K562 (cell line): ENCODE measurements at regions not wholly inside any gene's neighbourhood (a gene's known extent, or its start where the extent isn't known, plus 50 kb on each side); places are given as distances from the start of the nearest gene placed in this dataset.

Experiments used
- ATAC-seq: fragments of 200-7000 bp; cut with Tn5 transposase; 3 replicates; pipeline ENCODE4 v1.9.1; 2020; ENCODE audit warnings: moderate library complexity
- BruUV-seq: library from RNA; stranded (reverse); fragments of 400-500 nt; replicated peaks from 2 replicates; lab custom pipeline; 2021; lab: Mats Ljungman, UMichigan
- CTCF ChIA-PET: fragments of 300-600 bp; formaldehyde crosslinking; extraction: SDS; loops from one replicate; lab custom pipeline; 2021; ENCODE audit warnings: low intra/inter-chr PET ratio; lab: Yijun Ruan, JAX
- POLR2A ChIA-PET: fragments of 300-600, 350-650 bp; sonication (Branson Sonifier 250); formaldehyde crosslinking; extraction: SDS; loops from one replicate; lab custom pipeline; 2021; ENCODE audit warnings: antibody characterized with exemption, inconsistent platforms; lab: Yijun Ruan, JAX
- DNase-seq, 4 experiments: peaks; one replicate each; pipeline versions ENCODE4 v3.0.0 to v3.0.0-alpha.2; 2011 to 2018; ENCODE audit warnings: low spot score in 3 of 4, mixed read lengths in 3 of 4; ENCODE audit errors: extremely low read depth in 1 of 4
- FAIRE-seq: peaks from 2 replicates; lab custom pipeline; 2011; peaks lifted over from hg19 to GRCh38; lab: Jason Lieb, UNC
- H2AFZ ChIP-seq: 2 replicates; pipeline ENCODE4 v1.6.0; 2011; ENCODE audit warnings: low read depth, low read length, control low read depth, inconsistent platforms
- H3K27ac ChIP-seq: fragments of 200-600 bp; 3 replicates; pipeline ENCODE4 v1.8.0; 2011; ENCODE audit warnings: low read depth, mild to moderate bottlenecking, control low read depth, inconsistent platforms, low read length, moderate library complexity, mixed read lengths; ENCODE audit errors: extremely low read depth
- H3K27me3 ChIP-seq, 2 experiments: fragments of 300-600 bp in 1 of 2; 2 replicates in 1 of 2; 3 replicates in 1 of 2; pipeline versions ENCODE4 v1.6.0 to v1.8.0; 2011; ENCODE audit warnings: inconsistent platforms in 2 of 2, low read length in 2 of 2, mild to moderate bottlenecking in 1 of 2, mixed read lengths in 1 of 2, moderate library complexity in 1 of 2; ENCODE audit not compliant: control insufficient read depth in 2 of 2, insufficient read depth in 2 of 2
- H3K36me3 ChIP-seq: fragments of 300-600 bp; 3 replicates; pipeline ENCODE4 v1.8.0; 2011; ENCODE audit warnings: mild to moderate bottlenecking, low read length, inconsistent platforms; ENCODE audit not compliant: control insufficient read depth, insufficient read depth
- H3K4me1 ChIP-seq, 2 experiments: fragments of 200-600 bp in 1 of 2; replicated peaks in 1 of 2; 2 replicates in 1 of 2; 3 replicates in 1 of 2; pipeline versions ENCODE4 v1.5.1 to v1.8.0; 2011; ENCODE audit warnings: inconsistent platforms in 2 of 2, low read length in 2 of 2, mild to moderate bottlenecking in 1 of 2, mixed read lengths in 1 of 2, moderate library complexity in 1 of 2; ENCODE audit not compliant: control insufficient read depth in 2 of 2, insufficient read depth in 2 of 2
- H3K4me2 ChIP-seq: 2 replicates; pipeline ENCODE4 v1.6.1; 2011; ENCODE audit warnings: low read length, control low read depth, inconsistent platforms, mixed read lengths; ENCODE audit not compliant: insufficient read depth
- H3K4me3 ChIP-seq: fragments of 200-600 bp; sonication (generic), shearing (Covaris generic); 2 replicates; pipeline ENCODE4 v1.5.1; 2016; ENCODE audit warnings: control low read depth, inconsistent platforms
- H3K79me2 ChIP-seq: fragments of 200-600 bp; 3 replicates; pipeline ENCODE4 v1.8.0; 2011; ENCODE audit warnings: low read length, inconsistent platforms; ENCODE audit not compliant: control insufficient read depth, insufficient read depth
- H3K9ac ChIP-seq, 2 experiments: 2 replicates each; pipeline versions ENCODE4 v1.6.0 to v1.6.1; 2011; ENCODE audit warnings: low read depth in 2 of 2, low read length in 2 of 2, control low read depth in 1 of 2, inconsistent platforms in 1 of 2, mild to moderate bottlenecking in 1 of 2, mixed read lengths in 1 of 2; ENCODE audit not compliant: insufficient read depth in 1 of 2
- H3K9me1 ChIP-seq: one replicate; pipeline ENCODE4 v1.6.0; 2011; ENCODE audit warnings: inconsistent platforms, mild to moderate bottlenecking, low read length, moderate library complexity; ENCODE audit not compliant: control insufficient read depth, insufficient read depth
- H3K9me3 ChIP-seq: replicated peaks from 2 replicates; pipeline ENCODE4 v1.5.1; 2011; ENCODE audit warnings: low read depth, low read length, inconsistent platforms; ENCODE audit not compliant: control insufficient read depth, insufficient read depth
- H4K20me1 ChIP-seq: replicated peaks from 2 replicates; pipeline ENCODE4 v1.6.1; 2011; ENCODE audit warnings: low read length, inconsistent platforms, mixed read lengths; ENCODE audit not compliant: control insufficient read depth, insufficient read depth
- ASH1L ChIP-seq: fragments of 450-650 bp; IDR thresholded peaks from 2 replicates; pipeline ENCODE4 v1.6.1; 2018; ENCODE audit warnings: borderline replicate concordance, mild to moderate bottlenecking, low read depth; ENCODE audit not compliant: partially characterized antibody
- CBX8 ChIP-seq: fragments of 200-600 bp; sonication (generic); IDR thresholded peaks from 2 replicates; pipeline ENCODE4 v1.6.1; 2012; ENCODE audit warnings: borderline replicate concordance, mixed run types, low read depth, mild to moderate bottlenecking, moderate library complexity, mixed read lengths, low read length, control low read depth, inconsistent platforms; ENCODE audit not compliant: poor library complexity, severe bottlenecking; ENCODE audit errors: extremely low read depth
- MIER1 ChIP-seq: fragments of 450-650 bp; IDR thresholded peaks from 2 replicates; pipeline ENCODE4 v1.6.1; 2016; ENCODE audit warnings: antibody characterized with exemption, mild to moderate bottlenecking, low read depth
- ZNF584 ChIP-seq: fragments of 200-800 bp; sonication (Bioruptor generic); IDR thresholded peaks from 2 replicates; pipeline ENCODE4 v1.6.1; 2016; ENCODE audit warnings: low read depth, mild to moderate bottlenecking, missing genetic modification characterization, missing compliant biosample characterization
- ZNF766 ChIP-seq: fragments of 200-800 bp; sonication (Bioruptor generic); conservative IDR thresholded peaks from 2 replicates; pipeline ENCODE4 v1.6.1; 2016; ENCODE audit warnings: missing genetic modification characterization, missing compliant biosample characterization
- WGBS: fragments of 100-300 bp; shearing (Covaris generic); methylation state at CpG from one replicate; pipeline ENCODE4 v1.1.6; 2016; ENCODE audit warnings: low coverage, mixed read lengths; ENCODE audit not compliant: insufficient coverage; ENCODE audit errors: missing lambda C conversion rate; 5-methylcytosine and 5-hydroxymethylcytosine counted together
- in situ Hi-C: fragments of 300-500 bp; cut with MboI; formaldehyde crosslinking; loops from 4 replicates; pipeline ENCODE4 v1.15.0; 2018; ENCODE audit warnings: inconsistent platforms, mixed read lengths
- intact Hi-C: fragments of 100-400 bp; cut with micrococcal nuclease; formaldehyde crosslinking; loops from 2 replicates; pipeline ENCODE4 v1.14.2; 2022
- TF ChIP-seq, protein P1 (sequence below): fragments of 450-650 bp; formaldehyde crosslinking; IDR thresholded peaks from 2 replicates; pipeline ENCODE4 v1.4.0; 2022; ENCODE audit warnings: mild to moderate bottlenecking, moderate library complexity

DNA sequence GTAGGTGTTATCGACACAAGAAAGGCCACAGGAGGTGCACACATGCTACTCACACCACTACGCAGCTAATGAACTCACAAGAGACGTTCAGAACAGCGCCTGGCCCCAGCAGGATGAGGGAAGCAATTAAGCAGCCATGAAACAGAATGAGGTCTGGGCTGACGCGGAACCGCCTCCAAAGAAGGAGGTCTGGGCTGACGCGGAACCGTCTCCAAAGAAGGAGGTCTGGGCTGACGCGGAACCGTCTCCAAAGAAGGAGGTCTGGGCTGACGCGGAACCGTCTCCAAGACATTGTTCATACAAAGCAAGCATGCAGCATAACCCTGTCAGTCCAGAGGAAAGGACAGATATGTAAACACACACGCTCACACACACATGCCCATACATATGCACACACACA is 63.2 kb upstream of the ZNF354A start:
- Histone ChIP-seq H3K4me3 (no peak overlapping the region), H3K4me2 (no peak overlapping the region), H3K9me3 (no peaks in the 10 kb centered on the region), H2AFZ (no peak overlapping the region), H4K20me1 (no peaks in the 10 kb centered on the region), H3K27ac (no peak overlapping the region), H3K79me2 (no peaks in the 10 kb centered on the region), H3K9me1 (no peaks in the 10 kb centered on the region), H3K4me1 (peaks cover 0 to 5% of the 10 kb centered on the region in 2 experiments; a peak in 1 of 5 replicates), H3K27me3 (no peaks in the 10 kb centered on the region), H3K36me3 (peaks cover 7% of the 10 kb centered on the region; the same call in 1 of the 3 replicates), H3K9ac (no peak overlapping the region)
- in situ Hi-C loops (no loop called here), intact Hi-C loops (no loop called here)
- no peak for ATAC-seq
- ChIA-PET POLR2A (no interaction called here), CTCF (no interaction called here)
- TF ChIP-seq ZNF584 (CRISPR knock-in tag) (no peak), CBX8 (no peak), ZNF766 (CRISPR knock-in tag) (no peak), MIER1 (no peak), ASH1L (no peak)
- TF ChIP-seq, protein P1, sequence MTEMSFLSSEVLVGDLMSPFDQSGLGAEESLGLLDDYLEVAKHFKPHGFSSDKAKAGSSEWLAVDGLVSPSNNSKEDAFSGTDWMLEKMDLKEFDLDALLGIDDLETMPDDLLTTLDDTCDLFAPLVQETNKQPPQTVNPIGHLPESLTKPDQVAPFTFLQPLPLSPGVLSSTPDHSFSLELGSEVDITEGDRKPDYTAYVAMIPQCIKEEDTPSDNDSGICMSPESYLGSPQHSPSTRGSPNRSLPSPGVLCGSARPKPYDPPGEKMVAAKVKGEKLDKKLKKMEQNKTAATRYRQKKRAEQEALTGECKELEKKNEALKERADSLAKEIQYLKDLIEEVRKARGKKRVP (CRISPR knock-in tag), result no peak
- no TSS peak for BruUV-seq
- no peak for DNase-seq
- FAIRE-seq, result no peak
- WGBS, result 67% methylated on average over 13 of the region's 17 CpGs
